ENCODE measurements at regions not wholly inside any gene's neighbourhood (a gene's known extent, or its start where the extent isn't known, plus 50 kb on each side); places are given as distances from the start of the nearest gene placed in this dataset.

GRCh38 chr12:75913502-75914351, 117.8 kb downstream of the PHLDA1 start:
- TF ChIP-seq EP300 (IDR thresholded peaks at IDR 0.05; ENCODE audit: borderline replicate concordance) (no peak), TAF1 (IDR thresholded peaks at IDR 0.05; ENCODE audit: low read depth) (no peak), CREB1 (IDR thresholded peaks at IDR 0.05; ENCODE audit: low read depth) (no peak), REST (IDR thresholded peaks at IDR 0.05; ENCODE audit: low read depth) (no peak), FOXM1 (IDR thresholded peaks at IDR 0.05; ENCODE audit: borderline replicate concordance, low read depth) (no peak), CEBPB (IDR thresholded peaks at IDR 0.05) (no peak), RAD21 (IDR thresholded peaks at IDR 0.05; ENCODE audit: low read depth) (no peak), ZBTB7A (IDR thresholded peaks at IDR 0.05; ENCODE audit: low read depth) (no peak)

Data from Ishikawa (cell line).